H9 (cell line): ENCODE measurements at regions not wholly inside any gene's neighbourhood (a gene's known extent, or its start where the extent isn't known, plus 50 kb on each side); places are given as distances from the start of the nearest gene placed in this dataset.
A peak's percentile ranks its signal among the peaks of the same experiment; 100 is the strongest.

ENCODE experiments used
- DNase-seq: peaks from one replicate; pipeline ENCODE4 v3.0.0-alpha.2; 2017
- H2AFZ ChIP-seq: one replicate; pipeline ENCODE4 v1.6.1; 2013; ENCODE audit warnings: mild to moderate bottlenecking, low read length, control low read depth, moderate library complexity
- H2AK5ac ChIP-seq: 2 replicates; pipeline ENCODE4 v1.6.1; 2013; ENCODE audit warnings: low read length, control low read depth, mixed read lengths; ENCODE audit not compliant: insufficient read length
- H2BK120ac ChIP-seq: one replicate; pipeline ENCODE4 v1.6.1; 2013; ENCODE audit warnings: low read depth, mild to moderate bottlenecking, low read length, control low read depth, inconsistent platforms; ENCODE audit not compliant: poor library complexity, severe bottlenecking
- H2BK12ac ChIP-seq: 2 replicates; pipeline ENCODE4 v1.6.1; 2013; ENCODE audit warnings: low read length, control low read depth, mixed read lengths, low read depth; ENCODE audit not compliant: insufficient read length
- H2BK15ac ChIP-seq: 2 replicates; pipeline ENCODE4 v1.6.1; 2013; ENCODE audit warnings: low read depth, low read length, control low read depth
- H2BK20ac ChIP-seq: one replicate; pipeline ENCODE4 v1.6.1; 2013; ENCODE audit warnings: low read depth, mild to moderate bottlenecking, low read length, control low read depth, inconsistent platforms; ENCODE audit not compliant: poor library complexity, severe bottlenecking
- H2BK5ac ChIP-seq: 2 replicates; pipeline ENCODE4 v1.6.1; 2013; ENCODE audit warnings: low read length, control low read depth, mixed read lengths; ENCODE audit not compliant: insufficient read length
- H3K14ac ChIP-seq: 2 replicates; pipeline ENCODE4 v1.6.1; 2013; ENCODE audit warnings: low read length, control low read depth; ENCODE audit not compliant: insufficient read depth
- H3K18ac ChIP-seq: 2 replicates; pipeline ENCODE4 v1.6.1; 2013; ENCODE audit warnings: low read depth, mild to moderate bottlenecking, mixed read lengths, low read length, control low read depth; ENCODE audit not compliant: insufficient read length
- H3K23ac ChIP-seq: 2 replicates; pipeline ENCODE4 v1.6.1; 2013; ENCODE audit warnings: low read length, control low read depth, mixed read lengths, low read depth; ENCODE audit not compliant: insufficient read length
- H3K23me2 ChIP-seq: 2 replicates; pipeline ENCODE4 v1.6.1; 2013; ENCODE audit warnings: low read depth, mild to moderate bottlenecking, mixed read lengths, low read length, control low read depth; ENCODE audit not compliant: insufficient read length, poor library complexity, severe bottlenecking
- H3K27ac ChIP-seq: 2 replicates; pipeline ENCODE4 v1.5.1; 2013; ENCODE audit warnings: low read length, control low read depth, mixed read lengths, low read depth; ENCODE audit not compliant: insufficient read length
- H3K27me3 ChIP-seq: 2 replicates; pipeline ENCODE4 v1.6.1; 2013; ENCODE audit warnings: low read length, control low read depth, inconsistent platforms; ENCODE audit not compliant: insufficient read depth
- H3K4ac ChIP-seq: 2 replicates; pipeline ENCODE4 v1.6.1; 2013; ENCODE audit warnings: low read depth, mild to moderate bottlenecking, control low read depth, inconsistent platforms, low read length, moderate library complexity
- H3K4me1 ChIP-seq: 2 replicates; pipeline ENCODE4 v1.6.1; 2013; ENCODE audit warnings: low read length, control low read depth, inconsistent platforms; ENCODE audit not compliant: insufficient read depth
- H3K4me2 ChIP-seq: 2 replicates; pipeline ENCODE4 v1.6.1; 2013; ENCODE audit warnings: low read length, control low read depth, mixed read lengths; ENCODE audit not compliant: insufficient read length, insufficient read depth
- H3K56ac ChIP-seq: 2 replicates; pipeline ENCODE4 v1.6.1; 2013; ENCODE audit warnings: low read depth, mild to moderate bottlenecking, mixed read lengths, low read length, control low read depth; ENCODE audit not compliant: insufficient read length
- H3K79me1 ChIP-seq: 2 replicates; pipeline ENCODE4 v1.6.1; 2013; ENCODE audit warnings: low read depth, mild to moderate bottlenecking, moderate library complexity, low read length, control low read depth, inconsistent platforms; ENCODE audit not compliant: insufficient read depth, poor library complexity, severe bottlenecking
- H3K79me2 ChIP-seq: 2 replicates; pipeline ENCODE4 v1.6.1; 2013; ENCODE audit warnings: low read length, control low read depth, inconsistent platforms; ENCODE audit not compliant: insufficient read depth
- H3K9ac ChIP-seq: 2 replicates; pipeline ENCODE4 v1.6.1; 2013; ENCODE audit warnings: low read length, control low read depth, mixed read lengths; ENCODE audit not compliant: insufficient read length; ENCODE audit errors: extremely low read depth
- H3K9me3 ChIP-seq: one replicate; pipeline ENCODE4 v1.6.1; 2013; ENCODE audit warnings: low read depth, low read length, inconsistent platforms; ENCODE audit not compliant: control insufficient read depth
- H3T11ph ChIP-seq: one replicate; pipeline ENCODE4 v1.6.1; 2013; ENCODE audit warnings: mild to moderate bottlenecking, low read length, control low read depth, inconsistent platforms
- H4K20me1 ChIP-seq: one replicate; pipeline ENCODE4 v1.6.1; 2013; ENCODE audit not compliant: control insufficient read depth, insufficient read length, insufficient read depth
- H4K5ac ChIP-seq: 2 replicates; pipeline ENCODE4 v1.6.1; 2013; ENCODE audit warnings: low read depth, mild to moderate bottlenecking, mixed read lengths, low read length, control low read depth; ENCODE audit not compliant: insufficient read length
- H4K8ac ChIP-seq: replicated peaks from 2 replicates; pipeline ENCODE4 v1.6.1; 2013; ENCODE audit warnings: low read length, control low read depth, mixed read lengths, low read depth; ENCODE audit not compliant: insufficient read length
- H4K91ac ChIP-seq: 2 replicates; pipeline ENCODE4 v1.6.1; 2013; ENCODE audit warnings: low read depth, mild to moderate bottlenecking, moderate library complexity, mixed read lengths, low read length, control low read depth; ENCODE audit not compliant: insufficient read length
- H3K27ac Mint-ChIP-seq, 3 experiments: 2 replicates in 2 of 3; 3 replicates in 1 of 3; pipeline ENCODE4 v1.8.0; 2020 to 2021; ENCODE audit warnings: mixed read lengths in 3 of 3, mild to moderate bottlenecking in 1 of 3, moderate library complexity in 1 of 3
- H3K27me3 Mint-ChIP-seq: 2 replicates; pipeline ENCODE4 v1.8.0; 2021; ENCODE audit warnings: low read depth, mild to moderate bottlenecking, moderate library complexity, mixed read lengths
- H3K36me3 Mint-ChIP-seq, 3 experiments: 2 replicates in 2 of 3; 3 replicates in 1 of 3; pipeline ENCODE4 v1.8.0; 2020 to 2021; ENCODE audit warnings: low read depth in 3 of 3, mixed read lengths in 3 of 3; ENCODE audit not compliant: insufficient read depth in 1 of 3
- H3K4me1 Mint-ChIP-seq, 2 experiments: 2 replicates each; pipeline ENCODE4 v1.8.0; 2020; ENCODE audit warnings: mixed read lengths in 2 of 2
- H3K4me3 Mint-ChIP-seq, 2 experiments: 2 replicates in 1 of 2; 3 replicates in 1 of 2; pipeline ENCODE4 v1.8.0; 2020 to 2021; ENCODE audit warnings: mild to moderate bottlenecking in 2 of 2, mixed read lengths in 2 of 2, moderate library complexity in 1 of 2
- H3K9me3 Mint-ChIP-seq, 2 experiments: 2 replicates in 1 of 2; 3 replicates in 1 of 2; pipeline ENCODE4 v1.8.0; 2020; ENCODE audit warnings: mild to moderate bottlenecking in 2 of 2, mixed read lengths in 2 of 2, moderate library complexity in 1 of 2
- CTCF ChIP-seq: fragments of 200-600 bp; sonication (generic); conservative IDR thresholded peaks from 3 replicates; pipeline ENCODE4 v1.8.0; 2021; ENCODE audit warnings: antibody characterized with exemption, mild to moderate bottlenecking
- WGBS: extraction: QIAGEN DNeasy Blood & Tissue Kit; methylation state at CpG from one replicate; pipeline ENCODE4 v1.1.7; 2013; ENCODE audit warnings: missing lambda C conversion rate, low lambda C conversion rate, mixed read lengths; ENCODE audit not compliant: insufficient read length; ENCODE audit errors: extremely low coverage; 5-methylcytosine and 5-hydroxymethylcytosine counted together

DNA sequence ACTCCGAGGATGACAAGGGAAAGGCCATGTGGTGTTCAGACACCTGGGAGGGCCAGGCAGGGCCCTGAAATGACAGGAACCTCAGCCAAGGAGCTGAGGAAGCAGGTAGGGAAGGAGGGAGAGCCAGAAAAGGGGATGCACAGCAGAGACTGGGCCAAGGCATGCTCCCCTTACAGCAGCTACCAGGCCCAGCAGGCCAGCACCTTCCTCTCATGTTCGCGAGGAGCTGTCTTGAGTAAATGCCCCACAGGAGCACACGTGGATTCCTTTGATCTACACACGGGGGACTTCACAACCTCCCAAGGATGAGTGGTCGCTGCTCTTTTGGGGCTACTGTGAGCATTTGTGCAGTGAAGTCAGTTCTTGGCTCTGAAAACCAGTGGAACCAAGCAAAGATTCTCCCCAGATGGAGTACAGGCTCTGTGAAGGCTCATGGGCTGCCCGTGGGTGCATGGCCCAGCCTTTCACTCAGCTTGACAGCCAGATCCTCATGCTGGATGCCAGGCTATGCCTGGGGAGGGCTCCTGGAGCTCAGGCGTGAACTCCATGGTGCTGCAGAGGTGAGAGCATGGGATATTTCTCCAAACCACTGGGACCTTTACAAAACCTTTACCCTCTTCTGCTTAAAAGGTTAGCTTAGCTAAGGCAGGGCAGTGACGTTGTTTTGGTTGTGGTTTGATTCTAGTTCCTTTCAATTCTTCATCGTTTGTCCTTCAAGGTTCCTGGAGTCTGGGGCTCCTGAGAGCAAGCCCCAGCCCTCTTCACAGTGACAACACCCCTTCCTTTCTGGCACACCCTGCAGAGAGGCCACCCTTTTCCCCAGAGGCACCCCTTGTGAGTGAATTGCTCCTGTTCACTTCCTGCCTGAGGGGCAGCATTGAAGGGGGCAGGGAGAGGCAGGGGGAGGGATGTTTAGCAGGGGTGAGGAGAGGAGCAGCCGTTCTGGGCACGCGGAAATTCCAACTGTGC, 74.2 kb upstream of the ZPBP start:
- H4K5ac ChIP-seq = no peak overlapping the region
- no peak overlapping the region for H3T11ph ChIP-seq
- no peak overlapping the region for H2BK20ac ChIP-seq
- no peaks in the 10 kb centered on the region for H3K9me3 ChIP-seq
- no peak overlapping the region for H2AFZ ChIP-seq
- no peak overlapping the region for H4K8ac ChIP-seq
- no peak overlapping the region for H2AK5ac ChIP-seq
- H2BK12ac ChIP-seq = no peak overlapping the region
- no peak for DNase-seq
- no peak overlapping the region for H4K91ac ChIP-seq
- H3K56ac ChIP-seq = no peak overlapping the region
- WGBS = no CpG with 5 or more reads among the region's 13 CpGs
- no peak for TF ChIP-seq CTCF
- no peak overlapping the region for H3K4me2 ChIP-seq
- no peaks in the 10 kb centered on the region for H3K79me1 ChIP-seq
- H2BK15ac ChIP-seq = no peak overlapping the region
- Mint-ChIP-seq H3K27me3 (no peaks in the 10 kb centered on the region), H3K9me3 (no peaks in the 10 kb centered on the region; a peak in 1 of 5 replicates), H3K36me3 (no peaks in the 10 kb centered on the region), H3K4me1 (no peaks in the 10 kb centered on the region), H3K27ac (no peak overlapping the region; a peak in 1 of 7 replicates), H3K4me3 (peak overlapping the region in 1 of 2 experiments; percentile 23; a peak in 1 of 5 replicates)
- no peak overlapping the region for H3K4ac ChIP-seq
- no peaks in the 10 kb centered on the region for H4K20me1 ChIP-seq
- H2BK5ac ChIP-seq = no peak overlapping the region
- no peaks in the 10 kb centered on the region for H3K27me3 ChIP-seq
- no peaks in the 10 kb centered on the region for H3K23me2 ChIP-seq
- H2BK120ac ChIP-seq = no peak overlapping the region
- no peak overlapping the region for H3K23ac ChIP-seq
- no peak overlapping the region for H3K18ac ChIP-seq
- H3K79me2 ChIP-seq = no peaks in the 10 kb centered on the region
- no peak overlapping the region for H3K9ac ChIP-seq
- H3K14ac ChIP-seq = no peak overlapping the region
- H3K4me1 ChIP-seq = no peaks in the 10 kb centered on the region
- H3K27ac ChIP-seq = no peak overlapping the region
